HG02852 (cell line): ENCODE measurements at regions not wholly inside any gene's neighbourhood (a gene's known extent, or its start where the extent isn't known, plus 50 kb on each side); places are given as distances from the start of the nearest gene placed in this dataset.

Source experiments
- ATAC-seq: cut with Tn5 transposase; IDR thresholded peaks from one replicate; pipeline ENCODE4 v1.9.1; 2021; ENCODE audit warnings: mild to moderate bottlenecking, moderate library complexity; ENCODE audit not compliant: unreplicated experiment

DNA sequence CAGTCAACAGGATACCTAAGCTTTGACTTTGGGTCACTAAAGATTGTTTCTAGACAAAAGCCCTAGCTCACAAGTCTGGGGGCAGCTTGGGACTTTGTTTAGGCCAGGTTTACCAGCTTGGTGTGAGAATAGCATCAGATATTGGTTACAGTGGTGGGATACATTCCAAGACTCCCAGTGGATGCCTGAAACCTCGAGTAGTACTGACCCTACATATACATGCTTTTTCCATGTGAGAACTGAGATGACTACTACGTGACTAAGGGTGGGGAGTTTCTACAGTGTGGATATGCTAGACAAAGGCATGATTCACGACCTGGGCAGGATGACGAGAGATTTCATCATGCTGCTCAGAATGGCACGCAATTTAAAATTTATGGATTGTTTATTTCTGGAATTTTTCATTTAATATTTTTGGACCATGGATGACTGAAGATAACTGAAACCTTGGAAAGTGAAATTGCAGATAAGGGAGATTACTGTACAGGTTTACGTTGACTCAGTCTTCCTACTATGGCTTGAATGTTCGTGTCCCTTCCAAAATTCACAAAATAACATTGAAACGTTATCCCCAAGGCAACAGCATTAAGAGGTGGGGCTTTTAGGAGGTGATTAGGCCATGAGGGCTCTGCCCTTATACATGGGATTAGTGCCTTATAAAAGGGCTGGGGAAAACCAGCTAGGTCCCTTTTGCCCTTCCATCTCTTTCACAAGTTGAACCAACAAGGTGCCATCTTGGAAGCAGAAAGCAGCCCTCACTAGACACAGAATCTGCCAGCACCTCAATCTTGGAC is 50.2 kb upstream of the CTAGE1 start:
- no peak for ATAC-seq

DNA sequence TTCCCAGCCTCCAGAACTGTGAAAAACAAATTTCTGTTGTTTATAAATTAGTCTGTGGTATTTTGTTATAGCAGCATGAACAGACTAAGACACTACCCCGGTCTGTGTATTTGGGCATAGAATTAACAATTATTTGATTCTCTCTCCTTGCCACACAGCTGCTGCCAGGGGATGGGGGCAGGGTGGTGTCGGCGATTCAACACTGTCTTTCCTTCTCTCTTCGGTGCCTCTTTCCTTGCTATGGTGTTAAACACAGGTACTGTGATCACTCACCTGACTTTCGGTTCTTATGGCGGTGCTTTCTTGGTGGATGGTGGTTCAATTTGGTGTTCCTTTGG is 50.8 kb upstream of the CTAGE1 start:
- ATAC-seq, result no peak

DNA sequence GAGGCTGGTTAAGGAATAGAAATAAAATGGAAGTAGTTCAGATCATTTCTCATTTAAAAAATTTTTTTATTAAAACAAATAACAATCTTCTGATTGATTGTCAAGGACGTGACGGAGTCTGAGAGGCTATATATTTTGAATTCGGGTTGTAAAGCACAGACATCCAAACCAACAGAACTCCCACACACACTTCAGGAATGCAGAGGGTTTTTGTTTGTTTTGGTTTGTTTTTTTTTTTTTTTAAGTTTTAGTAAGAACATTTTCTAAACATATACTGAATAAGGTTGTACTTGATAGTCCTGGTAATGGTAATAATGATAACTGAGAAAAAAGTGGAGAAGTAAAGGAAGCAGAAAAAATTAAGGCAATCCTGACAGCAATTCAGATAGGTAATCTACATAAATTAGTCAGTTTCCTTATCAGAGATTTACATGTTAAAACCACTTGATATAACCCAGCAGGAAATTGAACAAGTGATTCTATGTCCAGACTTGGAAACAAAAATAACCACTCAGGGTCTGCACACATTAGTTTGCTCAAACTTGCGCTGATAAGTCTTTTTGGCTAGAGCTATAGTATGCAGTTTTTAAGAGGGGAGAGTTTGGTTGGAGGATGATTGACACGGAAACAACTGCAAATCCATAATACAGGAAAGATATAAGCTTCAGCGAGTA is 51.5 kb upstream of the CTAGE1 start:
- no peak for ATAC-seq

DNA sequence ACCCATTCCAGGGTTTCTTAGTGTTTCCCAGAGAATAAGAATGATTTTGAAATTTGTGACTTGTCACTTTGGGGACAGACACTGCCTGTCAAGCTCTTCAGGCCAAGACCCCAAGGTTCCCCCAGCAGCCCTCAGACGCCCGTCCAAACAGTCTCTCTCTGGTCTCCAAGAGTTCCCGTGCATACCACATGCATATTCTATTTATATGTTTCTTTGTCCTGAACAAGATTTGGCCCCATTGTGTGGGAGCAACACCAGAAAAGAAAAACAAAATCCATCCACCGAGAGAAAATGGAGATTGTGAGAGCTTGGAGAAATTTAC is 52.2 kb upstream of the CTAGE1 start:
- ATAC-seq, result no peak

DNA sequence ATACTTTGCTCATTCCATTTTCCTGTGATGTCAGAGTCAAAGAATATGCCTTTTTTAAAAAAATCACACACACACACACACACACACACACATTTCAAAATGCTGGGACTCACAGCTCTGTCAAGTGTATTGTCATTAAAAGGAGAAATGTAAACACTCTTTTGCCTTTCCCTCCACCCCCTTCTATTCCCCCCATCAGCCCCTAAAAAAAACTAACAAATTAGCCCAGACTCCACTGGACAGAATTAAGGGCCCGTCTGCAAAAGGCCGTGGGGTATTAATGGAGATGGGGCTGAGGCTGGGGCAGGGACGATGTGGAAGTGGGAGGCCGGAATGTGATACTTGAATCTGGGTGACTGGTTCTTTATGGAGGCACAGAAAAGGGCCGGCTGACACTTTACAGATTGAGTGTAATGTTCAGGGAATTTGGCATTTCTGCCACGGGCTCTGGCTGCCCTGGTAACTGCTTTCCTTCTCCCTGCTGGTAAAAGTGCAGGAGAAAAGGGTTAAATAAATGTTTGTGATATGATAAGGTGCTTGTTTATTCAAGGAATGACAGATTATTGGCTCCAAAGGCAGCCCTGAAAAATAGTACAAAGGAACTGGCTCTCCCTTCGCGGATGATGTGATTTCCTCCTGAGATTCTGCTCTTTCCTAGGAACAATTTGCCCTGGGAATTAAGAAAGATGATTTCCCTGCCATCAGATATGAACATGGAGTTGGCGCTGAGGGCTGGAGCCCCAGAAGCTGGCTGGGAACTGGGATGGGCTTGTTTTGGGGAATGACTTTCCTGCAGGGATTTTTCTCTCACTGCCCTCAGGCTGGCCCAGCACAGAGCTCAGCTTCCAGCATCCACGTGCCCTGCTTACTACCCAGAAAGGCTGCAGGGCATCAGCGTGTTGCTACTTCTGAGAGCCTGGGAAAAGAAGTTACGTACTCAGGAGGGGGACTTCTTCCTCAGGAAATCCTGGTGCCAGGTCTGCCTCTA is 52.8 kb upstream of the CTAGE1 start:
- ATAC-seq, result no peak

DNA sequence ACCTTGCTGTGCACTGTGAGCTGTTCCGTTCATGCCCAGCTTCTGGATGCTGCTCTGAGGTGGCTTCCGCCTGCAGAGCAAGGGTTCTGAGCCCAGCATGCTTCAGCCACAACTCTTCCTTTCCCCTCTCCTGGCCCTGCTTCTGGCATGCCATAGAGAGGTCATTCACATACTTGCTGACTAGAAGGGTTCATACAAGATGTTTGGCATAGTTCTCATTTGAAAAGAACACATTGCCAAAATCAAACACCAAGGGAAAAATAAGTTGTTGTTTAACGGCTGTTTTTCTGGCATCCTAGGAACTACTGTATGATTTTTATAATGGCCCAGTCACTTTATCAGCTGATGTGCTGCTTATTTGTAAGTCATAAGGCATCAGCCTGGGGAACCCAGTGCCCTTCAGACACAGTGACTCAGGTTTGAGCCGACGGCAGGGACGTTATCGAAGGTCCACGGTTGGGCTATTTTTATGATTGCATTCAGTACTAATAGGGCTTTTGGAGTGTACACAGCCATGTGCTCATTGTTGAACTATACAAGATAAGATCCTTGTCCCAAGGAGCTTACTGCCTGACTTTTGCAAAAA is 53.9 kb upstream of the CTAGE1 start:
- no peak for ATAC-seq

DNA sequence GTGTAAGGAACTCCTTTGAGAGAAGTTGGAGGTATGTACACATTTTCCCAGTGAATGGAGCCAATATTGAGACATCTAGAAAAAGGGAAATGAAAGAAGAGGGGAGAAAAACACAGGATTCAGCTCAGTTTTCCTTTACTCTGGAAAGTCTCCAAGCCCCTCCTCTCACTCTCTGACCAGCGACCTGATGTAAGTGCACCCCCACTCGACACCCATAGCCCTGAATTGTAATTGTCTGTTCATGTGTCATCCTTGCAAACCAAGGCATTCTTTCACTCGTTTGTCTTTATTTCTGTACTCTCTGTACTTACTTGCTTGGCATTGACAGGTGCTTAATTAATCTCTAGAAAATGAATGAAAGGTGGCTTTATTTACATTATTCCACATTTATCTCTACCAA is 55.7 kb upstream of the CTAGE1 start:
- ATAC-seq, result no peak

DNA sequence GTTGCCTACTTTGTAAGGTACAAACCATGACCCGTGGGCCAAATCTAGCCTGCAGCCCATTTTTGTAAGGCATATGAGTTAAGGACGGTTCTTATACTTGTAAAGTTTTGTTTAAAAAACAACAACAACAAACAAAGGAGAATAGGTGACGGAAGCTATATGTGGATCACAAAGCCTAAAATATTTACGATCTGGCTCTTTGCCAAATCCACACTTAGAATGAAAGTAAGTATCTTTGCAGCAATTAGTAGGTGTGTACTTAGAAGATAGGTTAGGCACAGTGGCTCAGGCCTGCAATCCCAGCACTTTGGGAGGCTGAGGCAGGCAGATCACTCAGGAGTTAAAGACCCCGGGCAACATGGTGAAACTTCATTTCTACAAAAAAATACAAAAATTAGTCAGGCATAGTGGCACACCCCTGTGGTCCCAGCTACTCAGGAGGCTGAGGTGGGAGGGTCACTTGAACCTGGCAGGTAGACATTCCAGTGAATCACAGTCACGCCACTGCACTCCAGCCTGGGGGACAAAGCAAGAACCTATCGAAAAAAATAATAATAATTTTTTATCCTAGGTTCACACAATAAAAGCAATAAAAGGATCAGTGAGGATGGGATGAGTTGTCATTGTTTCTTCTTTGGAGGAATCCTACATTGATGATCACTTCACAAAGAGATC is 57.8 kb upstream of the CTAGE1 start:
- ATAC-seq, result no peak

DNA sequence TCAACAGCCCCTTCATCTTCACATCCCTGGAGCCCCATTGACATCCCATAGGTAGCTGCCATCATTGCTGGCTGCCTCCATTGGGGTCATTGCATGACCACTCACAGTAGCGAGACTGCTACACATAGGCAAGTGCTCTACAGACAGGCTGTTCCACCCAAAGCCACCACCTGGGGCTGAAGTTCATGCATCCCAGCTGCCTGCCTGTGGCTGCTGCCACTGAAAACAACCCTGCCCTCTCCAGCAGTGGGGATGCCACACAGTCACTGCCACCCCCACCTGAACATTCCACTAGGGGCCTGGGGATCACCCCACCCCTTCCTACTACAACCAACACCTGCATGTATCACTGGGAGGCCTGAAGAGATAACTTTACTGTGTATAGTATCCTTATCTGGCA is 59.5 kb upstream of the CTAGE1 start:
- ATAC-seq, result no peak

DNA sequence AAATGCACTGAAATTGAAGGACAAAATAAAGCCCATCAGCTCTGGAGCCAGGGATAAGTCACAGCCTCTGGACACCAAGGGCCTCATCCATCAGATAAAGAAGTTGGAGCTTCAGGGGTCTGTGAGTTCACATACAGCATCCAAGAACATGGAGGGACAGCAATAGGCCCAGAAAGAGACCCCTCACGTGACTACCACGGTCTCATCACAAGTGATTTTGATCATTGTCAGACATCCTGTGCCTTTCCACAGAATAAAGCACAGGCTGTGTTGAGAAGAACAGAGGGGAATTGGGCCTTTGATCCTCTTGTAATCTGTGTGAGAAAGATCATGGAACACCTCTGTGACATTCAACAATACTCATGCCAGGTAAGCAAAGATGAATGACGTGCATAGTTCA is 65.2 kb upstream of the CTAGE1 start:
- ATAC-seq, result no peak

GRCh38 chr18:22483407-22483806 is 65.7 kb upstream of the CTAGE1 start:
- ATAC-seq, result no peak

- no peak for ATAC-seq
Observed at GRCh38 chr18:22484471-22484870, 66.8 kb upstream of the CTAGE1 start.

DNA sequence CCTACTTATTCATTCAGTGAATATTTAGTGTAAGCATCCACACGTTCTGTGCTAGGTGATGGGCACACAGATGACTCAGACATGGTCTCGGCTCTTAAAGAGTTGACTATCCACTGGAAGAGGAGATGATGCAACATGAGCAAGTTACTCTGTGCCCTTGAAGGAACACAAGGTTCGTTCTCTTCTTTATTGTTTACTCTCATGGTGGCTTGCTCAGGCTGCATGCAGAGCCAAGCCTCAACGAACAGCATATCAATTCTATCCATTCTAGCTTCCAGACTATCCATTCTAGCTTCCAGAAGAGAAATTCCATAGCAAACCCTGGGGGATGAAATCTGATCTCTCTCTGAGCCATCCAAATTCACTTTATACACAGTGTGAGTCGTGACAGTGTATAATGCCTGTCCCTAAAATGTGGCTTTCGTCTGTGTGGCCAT is 68.1 kb upstream of the CTAGE1 start:
- no peak for ATAC-seq

DNA sequence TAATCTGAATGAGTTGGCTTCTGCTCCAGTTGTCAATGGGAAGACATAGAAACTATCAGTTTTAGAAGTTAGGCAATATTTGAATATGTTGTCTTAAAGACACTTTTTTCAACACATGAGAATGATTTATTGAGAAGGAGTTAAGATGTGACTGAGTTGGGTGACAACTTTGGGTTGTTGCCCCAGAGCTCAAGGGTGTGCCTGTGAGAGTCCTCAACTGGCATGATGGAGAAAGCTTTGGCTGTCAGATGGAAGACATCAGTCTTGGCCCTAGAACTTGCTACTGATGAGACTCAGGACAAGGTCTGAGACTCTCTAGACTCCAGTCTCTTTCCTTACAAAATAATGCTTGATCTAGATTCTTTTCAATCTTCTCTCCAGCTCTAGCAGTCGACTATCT is 69.0 kb upstream of the CTAGE1 start:
- no peak for ATAC-seq

GRCh38 chr18:22488554-22488953 is 70.8 kb upstream of the CTAGE1 start:
- ATAC-seq, result no peak

- ATAC-seq, result no peak
Observed at GRCh38 chr18:22489704-22490103, 72.0 kb upstream of the CTAGE1 start.

GRCh38 chr18:22490429-22490846 is 72.7 kb upstream of the CTAGE1 start:
- ATAC-seq, result no peak

DNA sequence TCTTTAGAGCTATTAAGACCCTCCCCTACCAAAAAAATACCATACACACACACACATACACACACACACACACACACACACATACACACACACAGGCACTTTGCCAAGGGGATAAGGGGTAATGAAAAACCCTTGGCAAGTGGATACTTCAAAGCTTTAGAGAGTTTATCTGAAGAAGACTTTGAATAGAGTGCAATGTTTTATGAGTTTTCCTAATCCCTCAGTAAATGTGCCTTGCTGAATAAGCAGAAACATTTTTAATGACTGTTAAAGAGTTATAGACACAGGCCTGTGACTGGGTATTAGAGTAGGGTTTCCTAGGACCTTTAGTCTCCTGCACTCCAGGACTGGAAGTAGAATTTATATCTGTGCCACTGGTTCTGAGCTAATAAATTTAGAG is 75.5 kb upstream of the CTAGE1 start:
- no peak for ATAC-seq

DNA sequence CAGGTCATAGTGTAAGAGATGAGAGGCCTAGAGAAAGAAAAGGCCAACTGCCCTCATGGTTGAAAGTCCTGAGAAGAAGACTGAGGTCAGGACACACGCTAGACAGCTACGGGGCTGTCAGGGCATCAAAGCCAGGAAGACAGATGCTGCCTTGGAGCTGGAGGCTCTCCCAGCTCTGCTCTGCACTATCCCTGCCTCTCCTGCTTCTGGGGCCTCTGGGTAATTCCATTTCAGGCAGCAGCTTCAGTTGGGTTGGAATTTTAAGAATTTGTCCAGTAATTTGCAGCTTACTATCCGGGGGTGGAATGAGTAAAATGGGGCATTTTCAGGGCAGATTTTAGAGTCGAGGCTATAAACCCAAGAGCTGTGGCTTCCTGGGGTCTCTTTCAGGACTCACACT is 76.2 kb upstream of the CTAGE1 start:
- no peak for ATAC-seq

DNA sequence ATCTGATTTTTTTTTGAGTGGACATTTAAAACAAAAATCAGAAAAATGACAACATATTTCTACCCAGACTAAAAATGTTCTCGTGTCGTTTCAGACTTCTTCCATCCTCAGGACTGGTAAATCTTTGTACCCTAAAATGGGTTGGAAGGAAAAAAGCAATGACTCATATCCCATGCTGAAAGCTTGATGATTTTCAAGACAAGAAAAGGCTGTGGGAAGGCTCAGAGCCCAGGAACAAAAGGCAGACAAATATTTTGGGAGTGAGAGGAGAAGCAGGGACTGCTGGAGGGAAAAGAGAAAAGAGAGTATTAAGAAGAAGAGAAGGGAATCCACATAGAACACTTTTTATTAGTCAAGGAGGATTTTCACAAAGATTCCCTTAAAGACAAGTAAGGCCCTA is 77.1 kb upstream of the CTAGE1 start:
- no peak for ATAC-seq

- ATAC-seq, result no peak
Observed at GRCh38 chr18:22499421-22499820, 81.7 kb upstream of the CTAGE1 start.
